ENCODE measurements at regions not wholly inside any gene's neighbourhood (a gene's known extent, or its start where the extent isn't known, plus 50 kb on each side); places are given as distances from the start of the nearest gene placed in this dataset.

DNA sequence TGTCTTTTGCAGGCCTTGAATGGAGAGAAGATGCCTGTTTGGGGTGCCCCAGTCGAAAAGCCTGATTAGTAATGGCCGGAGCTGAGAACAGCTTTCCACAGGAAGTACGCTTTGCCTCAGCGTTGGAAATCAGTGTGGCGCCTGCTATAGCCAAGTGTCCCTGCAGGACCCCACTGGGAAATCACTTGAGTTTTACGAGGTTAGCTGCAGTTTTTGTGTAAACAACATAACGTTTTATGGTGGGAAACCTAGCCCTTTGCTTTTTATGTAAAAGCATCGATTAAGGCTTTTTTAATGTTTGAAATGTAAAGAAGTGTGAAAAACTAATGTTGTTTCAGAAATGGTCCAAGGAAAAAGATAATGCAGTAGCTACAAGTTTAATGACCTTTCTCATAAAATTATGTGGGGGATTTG, 234.2 kb downstream of the TTC32 start:
- Histone ChIP-seq H3K27ac (no peak overlapping the region), H4K20me1 (ENCODE audit: insufficient read depth) (no peaks in the 10 kb centered on the region), H3K4me1 (ENCODE audit: low read depth, poor library complexity, severe bottlenecking) (no peaks in the 10 kb centered on the region), H3K79me2 (ENCODE audit: insufficient read depth, low read depth) (no peaks in the 10 kb centered on the region), H3K36me3 (ENCODE audit: insufficient read depth) (no peaks in the 10 kb centered on the region), H2AFZ (ENCODE audit: low read depth) (no peak overlapping the region), H3K27me3 (ENCODE audit: insufficient read depth, low read depth) (no peaks in the 10 kb centered on the region), H3K4me3 (IDR thresholded peaks at IDR 0.05; ENCODE audit: insufficient read depth, low read depth, low read length) (no peak overlapping the region), H3K4me2 (no peak overlapping the region), H3K9ac (no peak overlapping the region)
- TF ChIP-seq, protein P1, sequence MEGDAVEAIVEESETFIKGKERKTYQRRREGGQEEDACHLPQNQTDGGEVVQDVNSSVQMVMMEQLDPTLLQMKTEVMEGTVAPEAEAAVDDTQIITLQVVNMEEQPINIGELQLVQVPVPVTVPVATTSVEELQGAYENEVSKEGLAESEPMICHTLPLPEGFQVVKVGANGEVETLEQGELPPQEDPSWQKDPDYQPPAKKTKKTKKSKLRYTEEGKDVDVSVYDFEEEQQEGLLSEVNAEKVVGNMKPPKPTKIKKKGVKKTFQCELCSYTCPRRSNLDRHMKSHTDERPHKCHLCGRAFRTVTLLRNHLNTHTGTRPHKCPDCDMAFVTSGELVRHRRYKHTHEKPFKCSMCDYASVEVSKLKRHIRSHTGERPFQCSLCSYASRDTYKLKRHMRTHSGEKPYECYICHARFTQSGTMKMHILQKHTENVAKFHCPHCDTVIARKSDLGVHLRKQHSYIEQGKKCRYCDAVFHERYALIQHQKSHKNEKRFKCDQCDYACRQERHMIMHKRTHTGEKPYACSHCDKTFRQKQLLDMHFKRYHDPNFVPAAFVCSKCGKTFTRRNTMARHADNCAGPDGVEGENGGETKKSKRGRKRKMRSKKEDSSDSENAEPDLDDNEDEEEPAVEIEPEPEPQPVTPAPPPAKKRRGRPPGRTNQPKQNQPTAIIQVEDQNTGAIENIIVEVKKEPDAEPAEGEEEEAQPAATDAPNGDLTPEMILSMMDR (conservative IDR thresholded peaks at IDR 0.05; ENCODE audit: low read depth, low read length) = no peak

GRCh38 chr2:19667085-19667484, 234.7 kb downstream of the TTC32 start:
- H3K27me3 ChIP-seq (ENCODE audit: insufficient read depth, low read depth) = no peaks in the 10 kb centered on the region
- H4K20me1 ChIP-seq (ENCODE audit: insufficient read depth) = no peaks in the 10 kb centered on the region
- no peaks in the 10 kb centered on the region for H3K4me1 ChIP-seq (ENCODE audit: low read depth, poor library complexity, severe bottlenecking)
- no peak overlapping the region for H3K4me2 ChIP-seq
- H3K4me3 ChIP-seq (IDR thresholded peaks at IDR 0.05; ENCODE audit: insufficient read depth, low read depth, low read length) = no peak overlapping the region
- TF ChIP-seq, protein P1 (conservative IDR thresholded peaks at IDR 0.05; ENCODE audit: low read depth, low read length) = no peak
- H3K36me3 ChIP-seq (ENCODE audit: insufficient read depth) = no peaks in the 10 kb centered on the region
- no peak overlapping the region for H2AFZ ChIP-seq (ENCODE audit: low read depth)
- H3K79me2 ChIP-seq (ENCODE audit: insufficient read depth, low read depth) = no peaks in the 10 kb centered on the region
- no peak overlapping the region for H3K27ac ChIP-seq
- H3K9ac ChIP-seq = no peak overlapping the region

DNA sequence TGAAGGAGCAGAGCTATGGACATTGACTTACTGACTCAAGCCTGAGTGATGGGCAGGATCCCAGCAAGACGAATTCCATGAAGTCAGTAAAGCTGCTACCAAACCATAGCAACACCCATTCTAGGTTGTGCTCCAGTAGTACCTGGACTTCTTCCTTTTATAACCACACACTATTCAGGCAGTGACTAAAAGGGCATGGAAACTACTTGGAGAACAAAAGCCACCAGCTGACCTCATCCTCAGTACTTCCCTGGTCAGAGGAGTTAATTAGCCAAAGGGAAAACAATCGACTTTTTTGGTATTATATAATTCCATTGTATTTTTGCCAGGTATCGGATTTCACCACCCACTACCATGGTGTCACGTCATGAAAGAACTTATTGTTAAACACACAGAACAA, 237.1 kb downstream of the TTC32 start:
- Histone ChIP-seq H3K36me3 (ENCODE audit: insufficient read depth) (no peaks in the 10 kb centered on the region), H3K79me2 (ENCODE audit: insufficient read depth, low read depth) (no peaks in the 10 kb centered on the region), H3K27ac (no peak overlapping the region), H3K27me3 (ENCODE audit: insufficient read depth, low read depth) (no peaks in the 10 kb centered on the region), H3K4me2 (no peak overlapping the region), H3K9ac (no peak overlapping the region), H3K4me3 (IDR thresholded peaks at IDR 0.05; ENCODE audit: insufficient read depth, low read depth, low read length) (no peak overlapping the region), H2AFZ (ENCODE audit: low read depth) (no peak overlapping the region), H4K20me1 (ENCODE audit: insufficient read depth) (no peaks in the 10 kb centered on the region), H3K4me1 (ENCODE audit: low read depth, poor library complexity, severe bottlenecking) (no peaks in the 10 kb centered on the region)
- TF ChIP-seq, protein P1 (conservative IDR thresholded peaks at IDR 0.05; ENCODE audit: low read depth, low read length) = no peak

GRCh38 chr2:19659024-19659792, 242.6 kb downstream of the TTC32 start:
- Histone ChIP-seq H3K79me2 (ENCODE audit: insufficient read depth, low read depth) (no peaks in the 10 kb centered on the region), H3K27ac (no peak overlapping the region), H2AFZ (ENCODE audit: low read depth) (no peak overlapping the region), H3K9ac (no peak overlapping the region), H4K20me1 (ENCODE audit: insufficient read depth) (no peaks in the 10 kb centered on the region), H3K36me3 (ENCODE audit: insufficient read depth) (no peaks in the 10 kb centered on the region), H3K4me3 (IDR thresholded peaks at IDR 0.05; ENCODE audit: insufficient read depth, low read depth, low read length) (no peak overlapping the region), H3K27me3 (ENCODE audit: insufficient read depth, low read depth) (no peaks in the 10 kb centered on the region), H3K4me2 (no peak overlapping the region), H3K4me1 (ENCODE audit: low read depth, poor library complexity, severe bottlenecking) (no peaks in the 10 kb centered on the region)
- TF ChIP-seq, protein P1 (conservative IDR thresholded peaks at IDR 0.05; ENCODE audit: low read depth, low read length) = no peak

All from KMS-11 (cell line).